Esophagus muscularis mucosa (tissue), 4 donors: ENCODE measurements at regions not wholly inside any gene's neighbourhood (a gene's known extent, or its start where the extent isn't known, plus 50 kb on each side); places are given as distances from the start of the nearest gene placed in this dataset.

Source experiments
- DNase-seq: peaks from one replicate; pipeline ENCODE4 v3.0.0-alpha.2; 2017; ENCODE audit errors: extremely low spot score
- H3K27ac ChIP-seq, 4 donors: fragments of 200-600 bp; sonication (generic); replicated peaks in 1 of 4; 1 replicate in 3 of 4; 2 replicates in 1 of 4; pipeline ENCODE4 v1.5.1; 2016 to 2019; ENCODE audit warnings: mild to moderate bottlenecking in 1 of 4
- H3K27me3 ChIP-seq, 4 donors: fragments of 200-600 bp; sonication (generic); one replicate each; pipeline versions ENCODE4 v1.5.1 to v1.6.0; 2016 to 2019
- H3K36me3 ChIP-seq, 4 donors: fragments of 200-600 bp; sonication (generic); one replicate each; pipeline ENCODE4 v1.5.1; 2016 to 2019
- H3K4me1 ChIP-seq, 4 donors: fragments of 200-600 bp; sonication (generic); one replicate each; pipeline ENCODE4 v1.5.1; 2016 to 2019
- H3K4me3 ChIP-seq, 4 donors: fragments of 200-600 bp; sonication (generic); 1 replicate in 2 of 4; 2 replicates in 2 of 4; pipeline ENCODE4 v1.5.1; 2016 to 2019; ENCODE audit warnings: mild to moderate bottlenecking in 4 of 4, moderate library complexity in 1 of 4
- H3K9me3 ChIP-seq, 4 donors: fragments of 200-600 bp; sonication (generic); 1 replicate in 3 of 4; 2 replicates in 1 of 4; pipeline ENCODE4 v1.5.1; 2016 to 2019
- EP300 ChIP-seq: sonication (generic); formaldehyde crosslinking; IDR thresholded peaks from one replicate; pipeline ENCODE4 v1.6.1; 2017; ENCODE audit warnings: antibody characterized with exemption
- POLR2A ChIP-seq: fragments of 450-650 bp; IDR thresholded peaks from one replicate; pipeline ENCODE4 v1.6.1; 2017; ENCODE audit warnings: antibody characterized with exemption, moderate library complexity, mild to moderate bottlenecking, low read depth
- POLR2AphosphoS5 ChIP-seq, 2 donors: sonication (generic); formaldehyde crosslinking; IDR thresholded peaks; one replicate each; pipeline ENCODE4 v1.6.1; 2017; ENCODE audit warnings: antibody characterized with exemption in 2 of 2
- WGBS: methylation state at CpG from one replicate; pipeline ENCODE4 v1.1.5; 2018; 5-methylcytosine and 5-hydroxymethylcytosine counted together
- intact Hi-C: fragments of 100-400 bp; cut with DNase I; formaldehyde crosslinking; loops from one replicate; pipeline ENCODE4 v1.15.1; 2023
- TF ChIP-seq, protein P1 (sequence below), 3 experiments: fragments of 200-600 bp in 2 of 3; fragments of 450-650 bp in 1 of 3; sonication (generic) in 2 of 3; IDR thresholded peaks; one replicate each; pipeline ENCODE4 v1.5.1; 2017 to 2019; ENCODE audit warnings: antibody characterized with exemption in 3 of 3, mild to moderate bottlenecking in 2 of 3, moderate library complexity in 1 of 3

DNA sequence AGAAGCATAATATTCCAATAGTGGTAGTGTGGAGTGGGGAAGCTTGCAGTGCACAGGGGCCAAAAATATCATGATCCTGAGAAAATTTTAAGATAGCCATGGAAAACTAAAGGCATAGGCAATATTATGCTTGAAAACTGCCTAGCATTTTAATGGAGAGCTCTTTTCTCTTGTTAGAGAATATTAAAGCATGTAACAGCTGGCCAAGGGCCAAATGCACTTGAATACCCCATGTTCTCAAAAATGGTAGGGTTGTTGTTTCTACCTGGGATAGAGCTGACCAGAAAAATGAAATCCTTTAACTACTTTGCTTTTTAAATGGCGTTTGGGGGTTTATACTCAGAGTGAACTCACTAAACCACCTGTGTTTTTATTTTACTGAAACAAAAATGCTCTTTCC, 739.6 kb upstream of the SLIT2 start:
- intact Hi-C loops: no loop called here
- WGBS: 74% methylated on average over 1 of the region's 1 CpG
- TF ChIP-seq POLR2AphosphoS5 (IDR thresholded peaks at IDR 0.05): no peak
- no peak for TF ChIP-seq POLR2A
- TF ChIP-seq EP300: no peak
- TF ChIP-seq, protein P1, sequence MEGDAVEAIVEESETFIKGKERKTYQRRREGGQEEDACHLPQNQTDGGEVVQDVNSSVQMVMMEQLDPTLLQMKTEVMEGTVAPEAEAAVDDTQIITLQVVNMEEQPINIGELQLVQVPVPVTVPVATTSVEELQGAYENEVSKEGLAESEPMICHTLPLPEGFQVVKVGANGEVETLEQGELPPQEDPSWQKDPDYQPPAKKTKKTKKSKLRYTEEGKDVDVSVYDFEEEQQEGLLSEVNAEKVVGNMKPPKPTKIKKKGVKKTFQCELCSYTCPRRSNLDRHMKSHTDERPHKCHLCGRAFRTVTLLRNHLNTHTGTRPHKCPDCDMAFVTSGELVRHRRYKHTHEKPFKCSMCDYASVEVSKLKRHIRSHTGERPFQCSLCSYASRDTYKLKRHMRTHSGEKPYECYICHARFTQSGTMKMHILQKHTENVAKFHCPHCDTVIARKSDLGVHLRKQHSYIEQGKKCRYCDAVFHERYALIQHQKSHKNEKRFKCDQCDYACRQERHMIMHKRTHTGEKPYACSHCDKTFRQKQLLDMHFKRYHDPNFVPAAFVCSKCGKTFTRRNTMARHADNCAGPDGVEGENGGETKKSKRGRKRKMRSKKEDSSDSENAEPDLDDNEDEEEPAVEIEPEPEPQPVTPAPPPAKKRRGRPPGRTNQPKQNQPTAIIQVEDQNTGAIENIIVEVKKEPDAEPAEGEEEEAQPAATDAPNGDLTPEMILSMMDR (IDR thresholded peaks at IDR 0.05): no peak

DNA sequence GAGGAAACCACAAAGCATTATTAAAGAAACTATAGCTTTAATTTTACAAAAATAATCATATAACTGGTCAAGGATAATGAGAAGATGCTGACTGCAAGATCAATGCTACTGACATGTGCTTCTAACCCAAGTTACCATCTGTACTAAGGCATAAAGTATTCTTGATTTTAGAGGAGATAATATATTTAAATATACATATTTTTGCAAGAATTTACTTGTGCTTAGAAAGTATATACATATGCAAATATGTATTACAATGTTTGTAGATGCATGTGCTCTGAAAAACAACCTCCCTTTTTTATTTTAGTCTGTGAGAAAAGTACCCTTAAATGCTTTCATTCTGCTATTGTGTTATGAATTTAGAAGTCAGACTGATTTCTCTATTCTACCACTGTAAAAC, 740.7 kb upstream of the SLIT2 start:
- H3K4me3 ChIP-seq: no peak overlapping the region
- intact Hi-C loops: no loop called here
- DNase-seq: no peak

More for the DNA sequence above, 739.6 kb upstream of the SLIT2 start:
- Histone ChIP-seq H3K27ac (no peak overlapping the region), H3K9me3 (no peaks in the 10 kb centered on the region), H3K4me3 (no peak overlapping the region), H3K4me1 (no peaks in the 10 kb centered on the region), H3K36me3 (no peaks in the 10 kb centered on the region), H3K27me3 (no peaks in the 10 kb centered on the region)
- no peak for DNase-seq

DNA sequence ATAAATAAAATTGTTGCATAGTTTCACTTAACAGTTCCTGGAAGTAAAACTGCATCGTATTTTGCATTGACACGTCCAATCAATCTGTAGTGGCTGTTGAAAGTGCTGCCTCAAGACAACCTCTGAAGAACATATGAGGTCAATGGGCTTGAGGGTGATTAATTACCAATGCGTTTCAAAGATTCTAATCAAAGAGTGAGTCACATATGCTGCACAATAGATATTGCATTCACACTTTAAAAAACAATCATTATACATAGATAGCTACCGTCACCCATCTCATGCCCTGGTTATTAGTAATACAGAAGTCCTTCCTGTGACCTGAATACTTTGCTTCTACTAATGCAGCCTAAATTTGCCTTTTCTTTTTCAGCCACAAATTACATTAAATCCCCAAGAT, 743.3 kb upstream of the SLIT2 start:
- intact Hi-C loops: no loop called here
- TF ChIP-seq EP300: no peak
- TF ChIP-seq POLR2AphosphoS5 (IDR thresholded peaks at IDR 0.05): no peak
- TF ChIP-seq, protein P1 (IDR thresholded peaks at IDR 0.05): no peak
- TF ChIP-seq POLR2A: no peak
- no peak for DNase-seq
- H3K4me1 ChIP-seq: no peaks in the 10 kb centered on the region
- H3K4me3 ChIP-seq: no peak overlapping the region
- 91% methylated on average over 4 of the region's 4 CpGs for WGBS
- H3K27ac ChIP-seq: no peak overlapping the region
- no peaks in the 10 kb centered on the region for H3K9me3 ChIP-seq
- no peaks in the 10 kb centered on the region for H3K27me3 ChIP-seq
- no peaks in the 10 kb centered on the region for H3K36me3 ChIP-seq

More for the DNA sequence above, 740.7 kb upstream of the SLIT2 start:
- H3K9me3 ChIP-seq: no peaks in the 10 kb centered on the region
- no peak overlapping the region for H3K27ac ChIP-seq
- H3K36me3 ChIP-seq: no peaks in the 10 kb centered on the region
- TF ChIP-seq, protein P1 (IDR thresholded peaks at IDR 0.05): no peak
- TF ChIP-seq EP300 (no peak), POLR2A (no peak), POLR2AphosphoS5 (IDR thresholded peaks at IDR 0.05) (no peak)
- no peaks in the 10 kb centered on the region for H3K27me3 ChIP-seq
- no peaks in the 10 kb centered on the region for H3K4me1 ChIP-seq

GRCh38 chr4:19497705-19498104, 754.0 kb upstream of the SLIT2 start:
- no peaks in the 10 kb centered on the region for H3K27me3 ChIP-seq
- no peaks in the 10 kb centered on the region for H3K4me1 ChIP-seq
- no peak overlapping the region for H3K27ac ChIP-seq
- no peaks in the 10 kb centered on the region for H3K9me3 ChIP-seq
- H3K36me3 ChIP-seq: no peaks in the 10 kb centered on the region
- TF ChIP-seq EP300: no peak
- TF ChIP-seq POLR2A: no peak
- TF ChIP-seq POLR2AphosphoS5 (IDR thresholded peaks at IDR 0.05): no peak
- TF ChIP-seq, protein P1 (IDR thresholded peaks at IDR 0.05): no peak
- DNase-seq: no peak
- intact Hi-C loops: no loop called here
- no peak overlapping the region for H3K4me3 ChIP-seq

- Histone ChIP-seq H3K4me1 (no peaks in the 10 kb centered on the region), H3K4me3 (no peak overlapping the region), H3K27ac (no peak overlapping the region), H3K9me3 (no peaks in the 10 kb centered on the region), H3K36me3 (no peaks in the 10 kb centered on the region), H3K27me3 (no peaks in the 10 kb centered on the region)
- intact Hi-C loops: no loop called here
- DNase-seq: no peak
- 74% methylated on average over 2 of the region's 2 CpGs for WGBS
- TF ChIP-seq EP300 (no peak), POLR2AphosphoS5 (IDR thresholded peaks at IDR 0.05) (no peak), POLR2A (no peak)
- TF ChIP-seq, protein P1 (IDR thresholded peaks at IDR 0.05): no peak
These were observed 754.9 kb upstream of the SLIT2 start for GRCh38 chr4:19496756-19497155.
